ENCODE measurements at regions not wholly inside any gene's neighbourhood (a gene's known extent, or its start where the extent isn't known, plus 50 kb on each side); places are given as distances from the start of the nearest gene placed in this dataset.

GRCh38 chr3:41125258-41125657 is 74.0 kb upstream of the CTNNB1 start (continued):
- TF ChIP-seq ELK1 (CRISPR knock-in tag; IDR thresholded peaks at IDR 0.05) (no peak), CUX1 (CRISPR knock-in tag; IDR thresholded peaks at IDR 0.05) (no peak), ZZZ3 (IDR thresholded peaks at IDR 0.05) (no peak), ZNF23 (CRISPR knock-in tag; IDR thresholded peaks at IDR 0.05) (no peak), TFE3 (CRISPR knock-in tag; IDR thresholded peaks at IDR 0.05) (peak; percentile 94), NFXL1 (CRISPR knock-in tag; IDR thresholded peaks at IDR 0.05) (no peak), TOE1 (IDR thresholded peaks at IDR 0.05; ENCODE audit: borderline replicate concordance) (peak; percentile 87), TOE1 (CRISPR knock-in tag; IDR thresholded peaks at IDR 0.05; ENCODE audit: borderline replicate concordance, low read depth) (no peak), FOXM1 (IDR thresholded peaks at IDR 0.05; ENCODE audit: low read depth) (peak; percentile 39; the same call in 1 of the 2 replicates), FOXM1 (CRISPR knock-in tag; IDR thresholded peaks at IDR 0.05; ENCODE audit: low read depth) (no peak), MLLT1 (IDR thresholded peaks at IDR 0.05) (no peak), CHAMP1 (IDR thresholded peaks at IDR 0.05) (no peak), MIER1 (IDR thresholded peaks at IDR 0.05; ENCODE audit: low read depth) (no peak), DMBX1 (CRISPR knock-in tag; IDR thresholded peaks at IDR 0.05; ENCODE audit: borderline replicate concordance) (no peak), BACH1 (tag; IDR thresholded peaks at IDR 0.05) (peak; percentile 60; the same call in 1 of the 2 replicates)
